ENCODE measurements at regions not wholly inside any gene's neighbourhood (a gene's known extent, or its start where the extent isn't known, plus 50 kb on each side); places are given as distances from the start of the nearest gene placed in this dataset.

GRCh38 chrX:10325611-10326010 is 168.8 kb downstream of the CLCN4 start:
- TF ChIP-seq CTCF (IDR thresholded peaks at IDR 0.05) (no peak), POLR2A (IDR thresholded peaks at IDR 0.05) (no peak)
